Mesenchymal stem cell (in vitro differentiated cells and primary cell): ENCODE measurements at regions not wholly inside any gene's neighbourhood (a gene's known extent, or its start where the extent isn't known, plus 50 kb on each side); places are given as distances from the start of the nearest gene placed in this dataset.

Experiments
- DNase-seq: peaks from one replicate; pipeline ENCODE4 v3.0.0-alpha.2; 2013
- H2AFZ ChIP-seq: one replicate; pipeline ENCODE4 v1.6.1; 2013; ENCODE audit warnings: low read depth, mild to moderate bottlenecking, control low read depth, inconsistent platforms, low read length, moderate library complexity
- H2AK5ac ChIP-seq: 2 replicates; pipeline ENCODE4 v1.6.1; 2013; ENCODE audit warnings: low read length, moderate library complexity, mild to moderate bottlenecking, inconsistent platforms; ENCODE audit not compliant: severe bottlenecking
- H2BK120ac ChIP-seq: one replicate; pipeline ENCODE4 v1.6.1; 2013; ENCODE audit warnings: low read depth, mild to moderate bottlenecking, inconsistent platforms, low read length, moderate library complexity
- H2BK12ac ChIP-seq, 2 experiments: one replicate each; pipeline ENCODE4 v1.6.1; 2013; ENCODE audit warnings: inconsistent platforms in 2 of 2, low read length in 2 of 2, mild to moderate bottlenecking in 2 of 2, moderate library complexity in 2 of 2, control low read depth in 1 of 2
- H2BK15ac ChIP-seq: one replicate; pipeline ENCODE4 v1.6.1; 2013; ENCODE audit warnings: mild to moderate bottlenecking, low read depth, inconsistent platforms; ENCODE audit not compliant: poor library complexity, severe bottlenecking
- H2BK5ac ChIP-seq: 2 replicates; pipeline ENCODE4 v1.6.1; 2013; ENCODE audit warnings: low read depth, mild to moderate bottlenecking, low read length, control low read depth, inconsistent platforms; ENCODE audit not compliant: poor library complexity, severe bottlenecking
- H3K14ac ChIP-seq, 2 experiments: one replicate each; pipeline ENCODE4 v1.6.1; 2013; ENCODE audit warnings: inconsistent platforms in 2 of 2, low read length in 2 of 2, control low read depth in 1 of 2, mild to moderate bottlenecking in 1 of 2, moderate library complexity in 1 of 2
- H3K18ac ChIP-seq, 2 experiments: one replicate each; pipeline ENCODE4 v1.6.1; 2013; ENCODE audit warnings: inconsistent platforms in 2 of 2, low read length in 2 of 2, control low read depth in 1 of 2, low read depth in 1 of 2, mild to moderate bottlenecking in 1 of 2
- H3K23ac ChIP-seq, 2 experiments: one replicate each; pipeline ENCODE4 v1.6.1; 2013; ENCODE audit warnings: inconsistent platforms in 2 of 2, low read length in 2 of 2, mild to moderate bottlenecking in 2 of 2, moderate library complexity in 2 of 2, control low read depth in 1 of 2
- H3K27ac ChIP-seq: 2 replicates; pipeline ENCODE4 v1.5.1; 2013; ENCODE audit warnings: mild to moderate bottlenecking, moderate library complexity, low read length, control low read depth, inconsistent platforms; ENCODE audit not compliant: poor library complexity, severe bottlenecking
- H3K27me3 ChIP-seq, 2 experiments: 2 replicates each; pipeline versions ENCODE4 v1.6.1 to v1.7.0; 2013; ENCODE audit warnings: low read length in 2 of 2, mild to moderate bottlenecking in 2 of 2, moderate library complexity in 2 of 2, control low read depth in 1 of 2, inconsistent platforms in 1 of 2; ENCODE audit not compliant: control insufficient read depth in 1 of 2, insufficient read depth in 1 of 2
- H3K36me3 ChIP-seq, 2 experiments: 2 replicates each; pipeline versions ENCODE4 v1.6.1 to v1.7.0; 2013; ENCODE audit warnings: low read length in 2 of 2, control low read depth in 1 of 2, inconsistent platforms in 1 of 2, low read depth in 1 of 2, mild to moderate bottlenecking in 1 of 2; ENCODE audit not compliant: insufficient read depth in 2 of 2, control insufficient read depth in 1 of 2
- H3K4ac ChIP-seq, 2 experiments: one replicate each; pipeline ENCODE4 v1.6.1; 2013; ENCODE audit warnings: inconsistent platforms in 2 of 2, low read length in 2 of 2, mild to moderate bottlenecking in 2 of 2, moderate library complexity in 2 of 2, control low read depth in 1 of 2, low read depth in 1 of 2
- H3K4me1 ChIP-seq: 2 replicates; pipeline ENCODE4 v1.6.1; 2013; ENCODE audit warnings: low read depth, low read length, control low read depth; ENCODE audit not compliant: control insufficient read depth, insufficient read depth
- H3K4me2 ChIP-seq: 2 replicates; pipeline ENCODE4 v1.6.1; 2013; ENCODE audit warnings: low read length, mild to moderate bottlenecking, inconsistent platforms; ENCODE audit not compliant: poor library complexity, severe bottlenecking
- H3K4me3 ChIP-seq, 2 experiments: 2 replicates each; pipeline versions ENCODE4 v1.5.1 to v1.7.0; 2013; ENCODE audit warnings: low read length in 2 of 2, mild to moderate bottlenecking in 2 of 2, control low read depth in 1 of 2, low read depth in 1 of 2; ENCODE audit not compliant: insufficient read depth in 1 of 2
- H3K79me1 ChIP-seq: replicated peaks from 2 replicates; pipeline ENCODE4 v1.6.1; 2013; ENCODE audit warnings: mild to moderate bottlenecking, control low read depth, low read length, inconsistent platforms; ENCODE audit not compliant: poor library complexity, severe bottlenecking
- H3K9ac ChIP-seq: 2 replicates; pipeline ENCODE4 v1.7.0; 2013; ENCODE audit warnings: mild to moderate bottlenecking, low read length, moderate library complexity
- H3K9me3 ChIP-seq: 2 replicates; pipeline ENCODE4 v1.7.0; 2013; ENCODE audit warnings: mild to moderate bottlenecking, low read length; ENCODE audit not compliant: control insufficient read depth
- H4K8ac ChIP-seq: one replicate; pipeline ENCODE4 v1.6.1; 2013; ENCODE audit warnings: inconsistent platforms, mild to moderate bottlenecking, low read length, moderate library complexity
- H4K91ac ChIP-seq: one replicate; pipeline ENCODE4 v1.6.1; 2013; ENCODE audit warnings: mild to moderate bottlenecking, low read length, inconsistent platforms
- WGBS: methylation state at CpG from one replicate; pipeline ENCODE4 v1.1.7; 2013; ENCODE audit warnings: mixed read lengths; 5-methylcytosine and 5-hydroxymethylcytosine counted together

GRCh38 chr3:177419904-177420601, 222.8 kb upstream of the TBL1XR1 start:
- no peaks in the 10 kb centered on the region for H3K9me3 ChIP-seq
- H3K4ac ChIP-seq = peak overlapping the region; percentile 11 to 73
- peak overlapping the region; percentile 86 for H2AFZ ChIP-seq
- peak overlapping the region; percentile 97 to 99 for H2BK12ac ChIP-seq
- WGBS = 59% methylated on average over 7 of the region's 7 CpGs
- no peaks in the 10 kb centered on the region for H3K27me3 ChIP-seq
- no peak overlapping the region for H3K27ac ChIP-seq
- H3K4me2 ChIP-seq = no peak overlapping the region
- H3K9ac ChIP-seq = no peak overlapping the region
- H4K8ac ChIP-seq = peak overlapping the region; percentile 59
- H3K4me3 ChIP-seq = no peak overlapping the region
- peak overlapping the region; percentile 95 to 96 for H3K18ac ChIP-seq
- peak overlapping the region; percentile 57 for H2BK120ac ChIP-seq
- H3K36me3 ChIP-seq = no peaks in the 10 kb centered on the region
- peak overlapping the region; percentile 4 for H2AK5ac ChIP-seq
- H3K4me1 ChIP-seq = peaks cover 2% of the 10 kb centered on the region
- no peaks in the 10 kb centered on the region for H3K79me1 ChIP-seq
- no peak overlapping the region for H2BK15ac ChIP-seq
- H3K23ac ChIP-seq = no peak overlapping the region
- DNase-seq = peak; percentile 34
- H3K14ac ChIP-seq = peak overlapping the region in 1 of 2 experiments; percentile 26
- peak overlapping the region; percentile 92 for H4K91ac ChIP-seq
- H2BK5ac ChIP-seq = no peak overlapping the region

DNA sequence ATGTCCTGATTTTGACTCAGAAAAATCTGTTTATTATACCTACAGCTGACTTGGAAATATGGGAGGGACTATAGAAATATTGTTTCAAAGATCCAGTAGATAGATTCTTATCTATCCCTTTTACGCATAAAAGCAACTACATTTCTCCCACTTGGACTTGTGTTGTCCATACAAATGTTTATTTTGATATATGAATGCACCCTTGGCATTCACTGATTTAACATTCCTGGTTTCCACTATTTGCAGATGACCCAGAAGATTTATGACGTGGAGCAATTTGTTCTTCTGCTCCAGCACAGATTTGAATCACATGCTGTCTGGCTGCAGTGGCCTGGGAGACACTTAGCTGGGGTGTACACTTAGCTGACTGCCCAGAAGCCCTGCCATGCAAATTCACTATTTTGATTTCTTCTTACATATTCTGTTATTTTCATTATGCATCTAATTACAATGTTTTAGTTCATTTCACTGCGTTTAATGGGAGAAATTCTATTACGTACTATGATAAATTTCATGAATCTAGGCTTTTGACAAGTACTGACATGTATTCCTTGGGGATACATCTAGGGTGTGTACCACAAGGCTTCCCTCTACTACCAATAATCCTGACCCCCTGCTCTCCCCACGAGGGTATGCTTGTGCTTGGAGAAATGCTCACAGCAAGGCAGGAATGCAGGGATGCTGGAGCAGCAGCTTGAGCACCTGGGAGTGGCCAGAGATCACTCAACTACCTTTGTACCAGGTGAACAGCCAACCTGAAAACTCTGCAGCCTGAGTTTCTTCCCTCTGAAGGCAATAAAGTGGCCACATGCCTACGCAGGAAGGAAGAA, 223.6 kb upstream of the TBL1XR1 start:
- no peak overlapping the region for H3K9ac ChIP-seq
- no peaks in the 10 kb centered on the region for H3K36me3 ChIP-seq
- no peak overlapping the region for H2AFZ ChIP-seq
- H2BK5ac ChIP-seq = no peak overlapping the region
- no peak overlapping the region for H3K27ac ChIP-seq
- H4K91ac ChIP-seq = peak overlapping the region; percentile 57
- no peak overlapping the region for H2BK15ac ChIP-seq
- 69% methylated on average over 5 of the region's 6 CpGs for WGBS
- H3K79me1 ChIP-seq = no peaks in the 10 kb centered on the region
- H3K9me3 ChIP-seq = no peaks in the 10 kb centered on the region
- H4K8ac ChIP-seq = peak overlapping the region; percentile 84
- peak overlapping the region; percentile 71 for H2BK120ac ChIP-seq
- H3K23ac ChIP-seq = no peak overlapping the region
- H2BK12ac ChIP-seq = peak overlapping the region; percentile 33 to 49
- no peak overlapping the region for H2AK5ac ChIP-seq
- peak; percentile 71 for DNase-seq
- peaks cover 2% of the 10 kb centered on the region for H3K4me1 ChIP-seq
- H3K4ac ChIP-seq = peak overlapping the region; percentile 16 to 83
- peak overlapping the region; percentile 67 to 91 for H3K18ac ChIP-seq
- H3K4me2 ChIP-seq = no peak overlapping the region
- peak overlapping the region in 1 of 2 experiments; percentile 4 for H3K14ac ChIP-seq
- H3K27me3 ChIP-seq = no peaks in the 10 kb centered on the region
- no peak overlapping the region for H3K4me3 ChIP-seq

DNA sequence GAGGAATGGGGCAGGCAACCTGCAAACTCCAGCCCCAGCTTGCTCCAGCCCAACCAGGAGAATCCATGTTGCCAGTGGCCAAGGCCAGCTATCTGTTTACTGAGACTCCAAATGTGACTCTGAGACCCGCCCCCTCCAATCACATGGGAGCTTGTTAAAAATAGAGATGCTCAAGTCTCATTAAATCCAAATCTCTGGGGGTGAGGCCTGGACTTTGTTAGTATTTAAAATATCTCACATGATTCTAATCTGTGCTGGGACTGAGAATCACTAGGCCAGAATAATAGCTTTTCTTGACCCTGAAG, 224.2 kb upstream of the TBL1XR1 start:
- no peak overlapping the region for H3K23ac ChIP-seq
- peak overlapping the region; percentile 77 to 91 for H3K18ac ChIP-seq
- no peak overlapping the region for H3K27ac ChIP-seq
- no peak overlapping the region for H3K9ac ChIP-seq
- WGBS = no CpG with 5 or more reads among the region's 1 CpG
- peak overlapping the region; percentile 57 for H4K91ac ChIP-seq
- H3K4me1 ChIP-seq = peaks cover 2% of the 10 kb centered on the region
- no peak overlapping the region for H2AFZ ChIP-seq
- H3K4me3 ChIP-seq = no peak overlapping the region
- no peaks in the 10 kb centered on the region for H3K36me3 ChIP-seq
- peak overlapping the region; percentile 33 to 49 for H2BK12ac ChIP-seq
- peak overlapping the region in 1 of 2 experiments; percentile 16 for H3K4ac ChIP-seq
- H4K8ac ChIP-seq = peak overlapping the region; percentile 84
- H2BK120ac ChIP-seq = peak overlapping the region; percentile 71
- H3K4me2 ChIP-seq = no peak overlapping the region
- no peak overlapping the region for H3K14ac ChIP-seq
- no peaks in the 10 kb centered on the region for H3K27me3 ChIP-seq
- H3K79me1 ChIP-seq = no peaks in the 10 kb centered on the region
- H2BK15ac ChIP-seq = no peak overlapping the region
- H2AK5ac ChIP-seq = no peak overlapping the region
- no peak overlapping the region for H2BK5ac ChIP-seq
- no peaks in the 10 kb centered on the region for H3K9me3 ChIP-seq
- DNase-seq = no peak

DNA sequence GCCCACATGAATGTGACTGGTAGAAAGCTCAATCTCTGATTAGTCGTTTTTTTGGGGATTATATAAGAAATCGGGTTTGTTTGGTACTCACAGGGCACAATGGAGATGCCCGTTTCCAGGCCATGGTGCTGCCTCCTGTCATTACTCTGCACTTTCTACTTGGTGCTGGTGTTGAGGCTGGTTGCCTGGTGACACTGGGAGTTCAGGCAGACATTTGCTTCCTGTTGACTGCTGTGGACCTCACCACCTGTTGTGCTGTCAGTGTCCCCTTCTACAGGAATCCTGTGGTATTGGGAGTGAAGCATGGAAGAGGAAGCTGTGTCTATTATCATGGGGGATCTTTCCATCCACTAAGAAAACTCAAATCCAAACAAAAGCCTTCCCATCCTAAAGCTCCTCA, 227.2 kb upstream of the TBL1XR1 start:
- no peak overlapping the region for H3K4ac ChIP-seq
- H3K4me1 ChIP-seq = peaks cover 2% of the 10 kb centered on the region
- no peak overlapping the region for H3K18ac ChIP-seq
- H4K91ac ChIP-seq = no peak overlapping the region
- no peaks in the 10 kb centered on the region for H3K79me1 ChIP-seq
- H3K4me2 ChIP-seq = no peak overlapping the region
- WGBS = 86% methylated on average over 3 of the region's 3 CpGs
- no peak overlapping the region for H3K4me3 ChIP-seq
- H3K36me3 ChIP-seq = no peaks in the 10 kb centered on the region
- peak overlapping the region in 1 of 2 experiments; percentile 6 for H2BK12ac ChIP-seq
- no peak for DNase-seq
- H3K9me3 ChIP-seq = no peaks in the 10 kb centered on the region
- no peak overlapping the region for H3K23ac ChIP-seq
- H2AK5ac ChIP-seq = no peak overlapping the region
- H2BK120ac ChIP-seq = no peak overlapping the region
- no peak overlapping the region for H3K9ac ChIP-seq
- no peak overlapping the region for H2AFZ ChIP-seq
- H3K14ac ChIP-seq = no peak overlapping the region
- no peaks in the 10 kb centered on the region for H3K27me3 ChIP-seq
- H2BK5ac ChIP-seq = no peak overlapping the region
- no peak overlapping the region for H3K27ac ChIP-seq
- no peak overlapping the region for H4K8ac ChIP-seq
- no peak overlapping the region for H2BK15ac ChIP-seq
